ENCODE measurements at regions not wholly inside any gene's neighbourhood (a gene's known extent, or its start where the extent isn't known, plus 50 kb on each side); places are given as distances from the start of the nearest gene placed in this dataset.

- Mint-ChIP-seq H3K27me3 (no peaks in the 10 kb centered on the region), H3K36me3 (ENCODE audit: low read depth) (no peaks in the 10 kb centered on the region), H3K27ac (no peak overlapping the region), H3K4me3 (no peak overlapping the region), H3K4me1 (no peaks in the 10 kb centered on the region), H3K9me3 (no peaks in the 10 kb centered on the region)
- TF ChIP-seq CTCF (IDR thresholded peaks at IDR 0.05) = no peak
- intact Hi-C loops (cut with micrococcal nuclease) = no loop called here
- ATAC-seq (ENCODE audit: low read depth) (no peak), DNase-seq (no peak)
- POLR2A ChIA-PET = no interaction called here
- CTCF ChIA-PET = no interaction called here
Measured at GRCh38 chr1:194071205-194071604, 884.8 kb upstream of the B3GALT2 start.

GRCh38 chr1:194069831-194070218 is 883.4 kb upstream of the B3GALT2 start:
- intact Hi-C loops (cut with micrococcal nuclease) = no loop called here
- no peaks in the 10 kb centered on the region for H3K27me3 Mint-ChIP-seq
- no peaks in the 10 kb centered on the region for H3K36me3 Mint-ChIP-seq (ENCODE audit: low read depth)
- ChIA-PET CTCF (no interaction called here), POLR2A (no interaction called here)
- H3K9me3 Mint-ChIP-seq = no peaks in the 10 kb centered on the region
- TF ChIP-seq CTCF (IDR thresholded peaks at IDR 0.05) = no peak
- no peak overlapping the region for H3K27ac Mint-ChIP-seq
- no peaks in the 10 kb centered on the region for H3K4me1 Mint-ChIP-seq
- H3K4me3 Mint-ChIP-seq = no peak overlapping the region
- no peak for ATAC-seq (ENCODE audit: low read depth)
- no peak for DNase-seq

DNA sequence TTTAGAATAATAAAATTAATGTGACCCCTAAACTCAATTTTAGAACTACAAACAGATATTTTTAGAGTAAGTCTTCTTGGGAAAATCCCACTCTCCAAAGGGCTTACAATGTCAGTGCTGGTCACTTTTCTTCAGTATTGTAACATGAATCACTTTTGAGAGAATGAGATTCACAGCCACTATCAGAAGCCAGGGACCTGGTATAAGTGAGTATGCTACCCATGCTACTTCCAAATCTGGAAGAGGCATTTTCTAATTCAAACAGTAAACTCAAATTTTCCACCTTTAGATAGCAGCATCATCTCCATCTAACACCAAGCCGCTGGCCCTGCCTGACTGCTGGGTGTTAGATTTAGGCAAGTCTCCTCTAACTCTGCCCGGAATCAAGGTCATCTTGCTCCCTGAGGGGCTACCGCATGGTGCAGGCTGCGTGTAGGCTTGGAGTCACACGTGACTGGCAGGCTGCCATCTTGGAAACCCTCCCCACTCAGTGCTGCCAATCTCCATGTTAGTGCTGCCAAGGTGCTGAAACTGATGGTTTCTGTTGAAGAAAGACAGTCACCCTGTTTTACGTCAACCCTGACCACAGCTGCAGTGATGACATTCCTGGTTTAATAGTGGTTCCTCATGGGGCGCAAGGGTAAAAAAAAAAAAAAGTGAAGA is 882.9 kb upstream of the B3GALT2 start:
- CTCF ChIA-PET = no interaction called here

GRCh38 chr1:194068446-194069167 is 882.2 kb upstream of the B3GALT2 start:
- H3K36me3 Mint-ChIP-seq (ENCODE audit: low read depth) = no peaks in the 10 kb centered on the region
- ATAC-seq (ENCODE audit: low read depth) = no peak
- H3K9me3 Mint-ChIP-seq = peaks cover 3% of the 10 kb centered on the region
- ChIA-PET POLR2A (no interaction called here), CTCF (no interaction called here)
- TF ChIP-seq CTCF (IDR thresholded peaks at IDR 0.05) = no peak
- H3K27ac Mint-ChIP-seq = no peak overlapping the region
- intact Hi-C loops (cut with micrococcal nuclease) = no loop called here
- no peak overlapping the region for H3K4me3 Mint-ChIP-seq
- H3K4me1 Mint-ChIP-seq = no peaks in the 10 kb centered on the region
- DNase-seq = no peak
- no peaks in the 10 kb centered on the region for H3K27me3 Mint-ChIP-seq

More for the DNA sequence above, 882.9 kb upstream of the B3GALT2 start:
- H3K4me3 Mint-ChIP-seq = no peak overlapping the region
- no peak for TF ChIP-seq CTCF (IDR thresholded peaks at IDR 0.05)
- intact Hi-C loops (cut with micrococcal nuclease) = no loop called here
- H3K27ac Mint-ChIP-seq = no peak overlapping the region
- ATAC-seq (ENCODE audit: low read depth) (no peak), DNase-seq (no peak)
- H3K4me1 Mint-ChIP-seq = no peaks in the 10 kb centered on the region
- no peaks in the 10 kb centered on the region for H3K27me3 Mint-ChIP-seq
- H3K36me3 Mint-ChIP-seq (ENCODE audit: low read depth) = no peaks in the 10 kb centered on the region
- H3K9me3 Mint-ChIP-seq = no peaks in the 10 kb centered on the region
- POLR2A ChIA-PET = no interaction called here

DNA sequence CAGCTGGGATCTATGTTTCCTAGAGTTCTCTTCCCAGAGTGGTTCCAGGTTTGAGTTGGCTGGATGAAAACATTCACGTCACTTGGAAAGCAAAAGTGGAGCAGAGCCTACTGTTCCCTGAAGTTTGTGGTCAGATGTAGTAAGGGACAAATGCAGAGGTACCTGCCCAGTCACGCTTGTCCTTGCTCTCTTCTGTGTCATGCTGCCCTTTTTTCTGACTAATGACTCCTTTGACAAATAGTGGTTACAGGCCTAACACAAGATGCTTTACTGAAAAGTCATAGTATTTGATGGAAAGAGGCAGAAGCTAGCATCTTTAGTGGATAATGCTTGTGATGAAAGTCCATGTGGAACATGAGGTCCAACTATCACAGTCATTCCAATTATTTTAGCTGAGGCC is 881.4 kb upstream of the B3GALT2 start:
- TF ChIP-seq CTCF (IDR thresholded peaks at IDR 0.05) = no peak
- no peak overlapping the region for H3K27ac Mint-ChIP-seq
- POLR2A ChIA-PET = no interaction called here
- intact Hi-C loops (cut with micrococcal nuclease) = no loop called here
- H3K9me3 Mint-ChIP-seq = peaks cover 3% of the 10 kb centered on the region
- DNase-seq = no peak
- H3K4me1 Mint-ChIP-seq = no peaks in the 10 kb centered on the region
- H3K4me3 Mint-ChIP-seq = no peak overlapping the region
- CTCF ChIA-PET = no interaction called here
- no peaks in the 10 kb centered on the region for H3K36me3 Mint-ChIP-seq (ENCODE audit: low read depth)
- H3K27me3 Mint-ChIP-seq = no peaks in the 10 kb centered on the region
- ATAC-seq (ENCODE audit: low read depth) = no peak
